AG04450 (cell line): ENCODE measurements at regions not wholly inside any gene's neighbourhood (a gene's known extent, or its start where the extent isn't known, plus 50 kb on each side); places are given as distances from the start of the nearest gene placed in this dataset.

Source experiments
- CTCF ChIA-PET: fragments of 300-600, 350-600 bp; formaldehyde crosslinking; extraction: SDS; loops from one replicate; lab custom pipeline; 2022; ENCODE audit warnings: antibody characterized with exemption, inconsistent platforms; lab: Charles Lee
- POLR2A ChIA-PET: fragments of 350-600 bp; formaldehyde crosslinking; extraction: SDS; loops from one replicate; lab custom pipeline; 2021; ENCODE audit warnings: antibody characterized with exemption, inconsistent platforms; lab: Yijun Ruan, JAX
- DNase-seq: peaks from one replicate; pipeline ENCODE4 v3.0.0-alpha.2; 2011; ENCODE audit warnings: low read depth, low spot score
- H3K27ac ChIP-seq: one replicate; pipeline ENCODE4 v1.5.1; 2012; ENCODE audit warnings: low read depth, low read length, control low read depth
- H3K27me3 ChIP-seq: one replicate; pipeline ENCODE4 v1.6.0; 2012; ENCODE audit warnings: low read length; ENCODE audit not compliant: control insufficient read depth, insufficient read depth
- H3K4me3 ChIP-seq: 2 replicates; pipeline ENCODE4 v1.5.1; 2011; ENCODE audit warnings: mild to moderate bottlenecking, low read depth, low read length, control low read depth
- H3K9me3 ChIP-seq: 2 replicates; pipeline ENCODE4 v1.5.1; 2012; ENCODE audit warnings: low read length; ENCODE audit not compliant: control insufficient read depth, insufficient read depth
- TF ChIP-seq, protein P1 (sequence below): IDR thresholded peaks from 2 replicates; pipeline ENCODE4 v1.5.1; 2011; ENCODE audit warnings: low read depth, low read length, control low read depth, inconsistent platforms

DNA sequence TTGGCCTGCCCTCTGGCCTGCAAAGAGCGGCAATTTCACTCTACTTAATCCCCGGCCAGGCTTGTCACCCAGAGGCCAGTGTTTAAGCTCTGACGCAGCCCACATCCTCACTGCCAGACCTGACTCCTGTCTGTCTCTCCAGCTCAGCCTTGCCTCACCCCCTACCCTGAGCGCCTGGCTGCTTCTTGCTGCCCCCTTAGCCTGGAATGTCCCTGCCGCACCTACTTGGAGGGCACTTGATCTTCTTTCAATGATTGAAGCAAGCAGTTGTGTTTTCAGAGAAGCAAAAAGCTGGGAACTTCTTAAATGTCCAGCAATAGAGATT lies 87.4 kb upstream of the ZBTB40 start:
- TF ChIP-seq, protein P1, sequence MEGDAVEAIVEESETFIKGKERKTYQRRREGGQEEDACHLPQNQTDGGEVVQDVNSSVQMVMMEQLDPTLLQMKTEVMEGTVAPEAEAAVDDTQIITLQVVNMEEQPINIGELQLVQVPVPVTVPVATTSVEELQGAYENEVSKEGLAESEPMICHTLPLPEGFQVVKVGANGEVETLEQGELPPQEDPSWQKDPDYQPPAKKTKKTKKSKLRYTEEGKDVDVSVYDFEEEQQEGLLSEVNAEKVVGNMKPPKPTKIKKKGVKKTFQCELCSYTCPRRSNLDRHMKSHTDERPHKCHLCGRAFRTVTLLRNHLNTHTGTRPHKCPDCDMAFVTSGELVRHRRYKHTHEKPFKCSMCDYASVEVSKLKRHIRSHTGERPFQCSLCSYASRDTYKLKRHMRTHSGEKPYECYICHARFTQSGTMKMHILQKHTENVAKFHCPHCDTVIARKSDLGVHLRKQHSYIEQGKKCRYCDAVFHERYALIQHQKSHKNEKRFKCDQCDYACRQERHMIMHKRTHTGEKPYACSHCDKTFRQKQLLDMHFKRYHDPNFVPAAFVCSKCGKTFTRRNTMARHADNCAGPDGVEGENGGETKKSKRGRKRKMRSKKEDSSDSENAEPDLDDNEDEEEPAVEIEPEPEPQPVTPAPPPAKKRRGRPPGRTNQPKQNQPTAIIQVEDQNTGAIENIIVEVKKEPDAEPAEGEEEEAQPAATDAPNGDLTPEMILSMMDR: no peak
- Histone ChIP-seq H3K4me3 (no peak overlapping the region), H3K27me3 (peaks cover 27% of the 10 kb centered on the region), H3K9me3 (no peaks in the 10 kb centered on the region), H3K27ac (no peak overlapping the region)
- CTCF ChIA-PET: no interaction called here
- DNase-seq: no peak
- POLR2A ChIA-PET: no interaction called here

GRCh38 chr1:22364764-22365163 lies 86.9 kb upstream of the ZBTB40 start:
- no peak overlapping the region for H3K4me3 ChIP-seq
- CTCF ChIA-PET: no interaction called here
- POLR2A ChIA-PET: no interaction called here

DNA sequence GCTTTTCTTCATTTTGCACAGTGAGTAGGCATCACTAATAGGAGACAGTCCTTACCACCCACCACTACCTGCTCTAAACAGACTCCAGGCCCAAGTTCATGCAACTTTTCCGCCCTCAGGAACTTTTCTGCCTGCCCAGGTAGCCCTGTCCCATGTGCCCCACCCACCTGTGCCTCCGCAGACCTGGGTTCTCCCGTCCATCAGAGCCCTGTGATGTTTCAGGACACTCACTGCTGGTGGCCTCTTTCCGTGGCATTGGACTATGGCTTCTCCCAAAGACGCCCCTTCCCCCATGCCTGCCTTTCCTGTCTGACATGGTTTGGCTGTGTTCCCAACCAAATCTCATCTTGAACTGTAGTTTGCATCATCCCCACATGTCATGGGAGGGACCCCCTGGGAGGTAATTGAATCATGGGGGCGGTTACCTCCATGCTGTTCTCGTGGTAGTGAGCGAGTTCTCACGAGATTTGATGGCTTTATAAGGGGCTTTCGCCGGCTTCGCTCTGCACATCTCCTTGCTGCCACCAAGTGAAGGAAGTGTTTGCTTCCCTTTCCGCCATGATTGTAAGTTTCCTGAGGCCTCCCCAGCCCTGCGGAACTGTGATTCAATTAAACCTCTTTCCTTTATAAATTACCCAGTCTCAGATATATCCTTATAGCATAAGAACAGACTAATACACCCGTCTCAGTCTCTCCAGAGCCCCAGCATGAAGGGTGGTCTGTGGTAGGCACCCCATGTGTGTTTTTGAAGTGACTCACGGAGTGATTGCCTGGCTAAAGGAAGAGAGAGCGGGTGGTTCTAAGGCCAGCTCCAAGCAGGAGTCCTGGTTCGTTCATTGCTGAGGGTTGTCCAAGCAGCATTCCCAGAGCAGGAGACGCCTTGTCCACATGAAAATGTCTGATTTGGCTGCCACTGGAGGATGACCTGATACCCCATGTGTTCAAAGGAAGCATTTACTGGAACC lies 86.0 kb upstream of the ZBTB40 start:
- Histone ChIP-seq H3K4me3 (no peak overlapping the region), H3K27ac (no peak overlapping the region), H3K27me3 (peaks cover 30% of the 10 kb centered on the region), H3K9me3 (no peaks in the 10 kb centered on the region)
- DNase-seq: no peak
- ChIA-PET CTCF (no interaction called here), POLR2A (no interaction called here)
- TF ChIP-seq, protein P1: no peak

More at GRCh38 chr1:22364764-22365163, 86.9 kb upstream of the ZBTB40 start:
- Histone ChIP-seq H3K9me3 (no peaks in the 10 kb centered on the region), H3K27me3 (peaks cover 31% of the 10 kb centered on the region), H3K27ac (no peak overlapping the region)
- TF ChIP-seq, protein P1: no peak
- DNase-seq: no peak

DNA sequence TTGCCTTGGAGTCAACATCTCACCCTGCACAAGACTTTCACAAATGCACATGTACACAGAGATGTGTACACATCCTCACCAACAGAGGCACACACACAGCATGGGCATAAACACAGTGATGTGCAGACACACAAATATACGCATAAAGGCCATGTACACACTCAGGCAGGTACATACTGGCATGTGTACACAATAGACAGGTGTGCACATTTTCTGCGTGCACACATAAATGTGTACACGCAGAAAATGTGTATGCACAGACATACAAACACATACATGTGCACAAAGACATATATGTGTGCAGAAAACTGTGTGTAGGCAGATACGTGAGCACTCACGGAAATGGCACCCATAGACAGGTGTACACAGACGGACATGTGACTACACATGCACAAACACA lies 85.3 kb upstream of the ZBTB40 start:
- POLR2A ChIA-PET: no interaction called here
- CTCF ChIA-PET: no interaction called here
- TF ChIP-seq, protein P1: no peak
- Histone ChIP-seq H3K27me3 (peaks cover 31% of the 10 kb centered on the region), H3K27ac (no peak overlapping the region), H3K4me3 (no peak overlapping the region), H3K9me3 (no peaks in the 10 kb centered on the region)
- no peak for DNase-seq

DNA sequence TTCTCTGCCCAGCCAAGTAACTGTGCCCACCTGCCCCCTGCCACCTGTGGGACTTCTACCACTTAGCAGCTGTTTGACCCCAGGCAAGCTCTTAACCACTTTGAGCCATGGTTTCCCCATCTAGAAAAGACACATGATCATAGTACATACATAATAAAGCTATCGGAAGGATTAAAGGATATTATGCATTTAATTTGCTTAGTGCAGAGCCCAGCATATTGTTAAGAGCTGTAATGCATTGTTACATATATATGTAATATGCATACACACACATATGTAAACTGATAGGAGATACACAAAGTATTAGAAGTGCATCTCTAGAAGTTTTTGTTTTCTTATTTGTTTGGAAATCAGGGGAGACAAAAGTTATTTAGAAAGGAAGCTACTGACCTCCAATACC lies 83.5 kb upstream of the ZBTB40 start:
- Histone ChIP-seq H3K4me3 (no peak overlapping the region), H3K27ac (no peak overlapping the region), H3K27me3 (peaks cover 29% of the 10 kb centered on the region), H3K9me3 (no peaks in the 10 kb centered on the region)
- CTCF ChIA-PET: interaction anchor here (0.6 kb wide), 1 partner anchor 430 kb away, joined by 3 read pairs; no protein-coding TSS in a partner anchor
- POLR2A ChIA-PET: no interaction called here
- TF ChIP-seq, protein P1: no peak
- no peak for DNase-seq
